ENCODE measurements at regions not wholly inside any gene's neighbourhood (a gene's known extent, or its start where the extent isn't known, plus 50 kb on each side); places are given as distances from the start of the nearest gene placed in this dataset.

DNA sequence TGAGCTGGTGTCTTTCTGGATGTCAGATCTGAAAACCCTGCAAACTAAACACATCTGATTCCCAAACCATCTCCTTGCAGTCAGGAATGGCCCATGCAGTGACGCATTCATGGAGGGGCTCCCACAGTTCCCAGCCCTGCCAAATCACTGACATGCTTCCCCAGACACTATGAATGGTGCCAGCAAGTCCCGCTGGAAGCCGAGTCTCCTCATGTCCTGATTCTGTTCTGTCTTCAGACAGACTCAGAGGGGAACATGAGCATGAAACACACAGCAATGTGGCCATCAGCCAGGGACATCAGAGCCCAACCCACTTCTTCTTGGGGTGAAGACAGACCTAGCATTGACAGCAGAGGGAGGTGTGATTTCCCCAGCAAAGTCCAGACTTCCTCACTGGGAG, 83.7 kb downstream of the TTC32 start:
- TF ChIP-seq, protein P1, sequence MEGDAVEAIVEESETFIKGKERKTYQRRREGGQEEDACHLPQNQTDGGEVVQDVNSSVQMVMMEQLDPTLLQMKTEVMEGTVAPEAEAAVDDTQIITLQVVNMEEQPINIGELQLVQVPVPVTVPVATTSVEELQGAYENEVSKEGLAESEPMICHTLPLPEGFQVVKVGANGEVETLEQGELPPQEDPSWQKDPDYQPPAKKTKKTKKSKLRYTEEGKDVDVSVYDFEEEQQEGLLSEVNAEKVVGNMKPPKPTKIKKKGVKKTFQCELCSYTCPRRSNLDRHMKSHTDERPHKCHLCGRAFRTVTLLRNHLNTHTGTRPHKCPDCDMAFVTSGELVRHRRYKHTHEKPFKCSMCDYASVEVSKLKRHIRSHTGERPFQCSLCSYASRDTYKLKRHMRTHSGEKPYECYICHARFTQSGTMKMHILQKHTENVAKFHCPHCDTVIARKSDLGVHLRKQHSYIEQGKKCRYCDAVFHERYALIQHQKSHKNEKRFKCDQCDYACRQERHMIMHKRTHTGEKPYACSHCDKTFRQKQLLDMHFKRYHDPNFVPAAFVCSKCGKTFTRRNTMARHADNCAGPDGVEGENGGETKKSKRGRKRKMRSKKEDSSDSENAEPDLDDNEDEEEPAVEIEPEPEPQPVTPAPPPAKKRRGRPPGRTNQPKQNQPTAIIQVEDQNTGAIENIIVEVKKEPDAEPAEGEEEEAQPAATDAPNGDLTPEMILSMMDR (IDR thresholded peaks at IDR 0.05): no peak
- no peak for TF ChIP-seq POLR2A (IDR thresholded peaks at IDR 0.05)

Data from adrenal gland (tissue), 5 donors.